A549 (cell line): ENCODE measurements at regions not wholly inside any gene's neighbourhood (a gene's known extent, or its start where the extent isn't known, plus 50 kb on each side); places are given as distances from the start of the nearest gene placed in this dataset.

Source experiments
- ATAC-seq, 2 experiments: fragments of 200-7000 bp in 1 of 2; fragments of >200 bp in 1 of 2; cut with Nextera tagmentation in 1 of 2; cut with Tn5 transposase in 1 of 2; 3 replicates each; pipeline versions ENCODE4 v1.8.0 to v1.9.1; 2018 to 2020; ENCODE audit warnings: mild to moderate bottlenecking in 1 of 2, moderate library complexity in 1 of 2
- CTCF ChIA-PET: fragments of 300-600 bp; sonication (Branson Sonifier 250); formaldehyde crosslinking; extraction: SDS; loops from one replicate; lab custom pipeline; 2021; ENCODE audit warnings: antibody characterized with exemption, inconsistent platforms; lab: Yijun Ruan, JAX
- POLR2A ChIA-PET: fragments of 350-600 bp; formaldehyde crosslinking; extraction: SDS; loops from one replicate; lab custom pipeline; 2021; ENCODE audit warnings: antibody characterized with exemption, inconsistent platforms; lab: Yijun Ruan, JAX
- DNase-seq, 2 experiments: peaks; one replicate each; pipeline versions ENCODE4 v3.0.0 to v3.0.0-alpha.2; 2011 to 2016; ENCODE audit warnings: low read depth in 1 of 2, low spot score in 1 of 2
- FAIRE-seq: peaks from 2 replicates; lab custom pipeline; 2011; peaks lifted over from hg19 to GRCh38; lab: Jason Lieb, UNC
- H3K27ac ChIP-seq, 2 experiments: fragments of >200 bp; sonication (Bioruptor Twin); formaldehyde crosslinking; 3 replicates each; pipeline ENCODE4 v1.5.1; 2016 to 2017
- H3K4me1 ChIP-seq: fragments of >200 bp; sonication (Bioruptor Twin); formaldehyde crosslinking; 3 replicates; pipeline ENCODE4 v1.6.1; 2016
- H3K4me2 ChIP-seq: fragments of >200 bp; sonication (Bioruptor Twin); formaldehyde crosslinking; 3 replicates; pipeline ENCODE4 v1.6.1; 2016
- H3K4me3 ChIP-seq: fragments of >200 bp; sonication (Bioruptor Twin); formaldehyde crosslinking; 3 replicates; pipeline ENCODE4 v1.5.1; 2016
- H3K9me3 ChIP-seq: fragments of >200 bp; sonication (Bioruptor Twin); formaldehyde crosslinking; 3 replicates; pipeline ENCODE4 v1.6.1; 2016
- CEBPB ChIP-seq, 2 experiments: fragments of >200 bp in 1 of 2; sonication (Bioruptor Twin) in 1 of 2; formaldehyde crosslinking in 1 of 2; IDR thresholded peaks; 2 replicates each; pipeline ENCODE4 v1.6.1; 2012 to 2016
- CHD2 ChIP-seq: fragments of 150-350 bp; IDR thresholded peaks from 2 replicates; pipeline ENCODE4 v1.6.1; 2014; ENCODE audit warnings: low read length; ENCODE audit not compliant: partially characterized antibody
- CHD4 ChIP-seq: fragments of 200-600 bp; sonication (generic); IDR thresholded peaks from 2 replicates; pipeline ENCODE4 v1.6.1; 2016; ENCODE audit warnings: antibody characterized with exemption, mild to moderate bottlenecking, borderline replicate concordance
- CTCF ChIP-seq: fragments of >200 bp; sonication (Bioruptor Twin); formaldehyde crosslinking; IDR thresholded peaks from 3 replicates; pipeline ENCODE4 v1.5.1; 2016
- EHF ChIP-seq: fragments of 250-450 bp; sonication (Bioruptor Pico); IDR thresholded peaks from 2 replicates; pipeline ENCODE4 v1.5.0; 2020; ENCODE audit warnings: mild to moderate bottlenecking
- EP300 ChIP-seq, 2 experiments: fragments of >200 bp; sonication (Bioruptor Twin); formaldehyde crosslinking; IDR thresholded peaks; 2 replicates in 1 of 2; 3 replicates in 1 of 2; pipeline ENCODE4 v1.6.1; 2016 to 2017
- ESRRA ChIP-seq: fragments of 150-350 bp; IDR thresholded peaks from 2 replicates; pipeline ENCODE4 v1.6.1; 2014; ENCODE audit warnings: mild to moderate bottlenecking, low read length, borderline replicate concordance
- FOSB ChIP-seq: fragments of 250-450 bp; sonication (Bioruptor Pico); IDR thresholded peaks from 2 replicates; pipeline ENCODE4 v1.5.0; 2020; ENCODE audit warnings: mild to moderate bottlenecking, moderate library complexity
- FOXS1 ChIP-seq: fragments of 250-450 bp; sonication (Bioruptor Pico); IDR thresholded peaks from 2 replicates; pipeline ENCODE4 v1.5.0; 2020; ENCODE audit warnings: mild to moderate bottlenecking, moderate library complexity
- HMGXB4 ChIP-seq: fragments of 250-450 bp; sonication (Bioruptor Pico); IDR thresholded peaks from 2 replicates; pipeline ENCODE4 v1.5.0; 2021; ENCODE audit warnings: mild to moderate bottlenecking, moderate library complexity, borderline replicate concordance
- JUN ChIP-seq, 2 experiments: fragments of >200 bp; sonication (Bioruptor Twin); formaldehyde crosslinking; IDR thresholded peaks; 2 replicates in 1 of 2; 3 replicates in 1 of 2; pipeline ENCODE4 v1.6.1; 2016 to 2017
- MAFK ChIP-seq: fragments of 450-650 bp; IDR thresholded peaks from 2 replicates; pipeline ENCODE4 v1.6.1; 2014; ENCODE audit not compliant: partially characterized antibody
- NPAS2 ChIP-seq: fragments of 250-450 bp; sonication (Bioruptor Pico); IDR thresholded peaks from 2 replicates; pipeline ENCODE4 v1.8.0; 2022; ENCODE audit warnings: mild to moderate bottlenecking, moderate library complexity, borderline replicate concordance
- NR3C1 ChIP-seq: fragments of >200 bp; sonication (Bioruptor Twin); formaldehyde crosslinking; IDR thresholded peaks from 3 replicates; pipeline ENCODE4 v1.6.1; 2017
- PHF8 ChIP-seq: fragments of 200-600 bp; sonication (generic); IDR thresholded peaks from 2 replicates; pipeline ENCODE4 v1.6.1; 2016; ENCODE audit warnings: low read depth, mild to moderate bottlenecking, antibody characterized with exemption, moderate library complexity, borderline replicate concordance
- POLR2A ChIP-seq: IDR thresholded peaks from 2 replicates; pipeline ENCODE4 v1.6.1; 2012; ENCODE audit warnings: mild to moderate bottlenecking, low read length
- WGBS: methylation state at CpG from one replicate; pipeline ENCODE4 v1.1.6; 2017; ENCODE audit errors: missing lambda C conversion rate; 5-methylcytosine and 5-hydroxymethylcytosine counted together
- TF ChIP-seq, protein P1 (sequence below): IDR thresholded peaks from 2 replicates; pipeline ENCODE4 v1.6.1; 2012
- TF ChIP-seq, protein P2 (sequence below): fragments of >200 bp; sonication (Bioruptor Twin); formaldehyde crosslinking; IDR thresholded peaks from 2 replicates; pipeline ENCODE4 v1.6.1; 2016
- TF ChIP-seq, protein P3 (sequence below): IDR thresholded peaks from 2 replicates; pipeline ENCODE4 v1.6.1; 2012; ENCODE audit warnings: low read depth, borderline replicate concordance

- Histone ChIP-seq H3K4me2 (peak overlapping the region; percentile 52), H3K27ac (peak overlapping the region in 1 of 2 experiments; percentile 52; a peak in 3 of 6 replicates), H3K4me1 (peaks cover 29% of the 10 kb centered on the region), H3K4me3 (no peak overlapping the region), H3K9me3 (0 out of 3 replicates have a peak, but pooled peaks cover under 1% of the 10 kb centered on the region)
- ATAC-seq = 0 out of 6 replicates have a peak, but pooled peaks of 1 of the 2 experiments have one; percentile 47
- WGBS = 85% methylated on average over 19 of the region's 19 CpGs
- DNase-seq = no peak
- peak; percentile 96 for FAIRE-seq
- ChIA-PET POLR2A (no interaction called here), CTCF (interaction anchor here (0.9 to 1.4 kb wide), 3 partner anchors 16 to 54 kb away, joined by 3 read pairs; no protein-coding TSS in a partner anchor)
- no peak for TF ChIP-seq CEBPB (IDR thresholded peaks at IDR 0.05)
- TF ChIP-seq FOXS1 (CRISPR knock-in tag) = no peak
- no peak for TF ChIP-seq MAFK
- no peak for TF ChIP-seq HMGXB4 (CRISPR knock-in tag)
- no peak for TF ChIP-seq POLR2A
- no peak for TF ChIP-seq NPAS2 (CRISPR knock-in tag)
These were observed 323.6 kb downstream of the BCOR start for GRCh38 chrX:39773923-39774773.

DNA sequence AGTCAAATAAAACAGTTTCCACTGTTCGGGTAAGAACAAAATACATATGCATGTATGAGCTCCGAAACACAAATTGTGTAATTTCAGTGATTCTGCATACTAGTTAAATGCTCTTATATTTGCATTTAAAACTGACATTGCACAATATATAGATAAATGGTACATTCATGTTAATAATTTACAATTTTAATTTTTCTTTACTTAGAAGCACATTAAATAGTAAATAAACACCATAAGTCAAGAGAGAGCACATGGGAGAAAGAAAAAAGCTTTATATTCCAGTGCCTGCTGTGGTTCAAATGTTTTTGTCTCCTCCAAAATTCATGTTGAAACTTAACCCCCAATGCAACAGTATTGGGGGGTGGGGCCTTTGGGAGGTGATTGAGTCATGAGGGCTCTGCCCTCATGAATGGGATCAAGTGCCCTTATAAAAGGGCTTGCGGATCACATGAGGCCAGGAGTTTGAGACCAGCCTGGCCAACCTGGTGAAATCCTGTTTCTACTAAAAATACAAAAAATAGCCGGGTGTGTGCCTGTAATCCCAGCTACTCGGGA is 322.9 kb downstream of the BCOR start:
- Histone ChIP-seq H3K4me2 (peak overlapping the region; percentile 52), H3K9me3 (peaks cover 7% of the 10 kb centered on the region; the same call in 2 of the 3 replicates), H3K4me3 (no peak overlapping the region), H3K4me1 (peaks cover 29% of the 10 kb centered on the region), H3K27ac (peak overlapping the region; percentile 33 to 73; a peak in 5 of 6 replicates)
- WGBS = 65% methylated on average over 5 of the region's 5 CpGs
- no peak for ATAC-seq
- DNase-seq = no peak
- ChIA-PET POLR2A (no interaction called here), CTCF (interaction anchor here (0.9 to 1.4 kb wide), 3 partner anchors 17 to 53 kb away, joined by 3 read pairs; no protein-coding TSS in a partner anchor)
- no peak for FAIRE-seq
- TF ChIP-seq CHD4 (no peak), PHF8 (no peak), EHF (no peak), CTCF (no peak), NR3C1 (no peak), FOXS1 (CRISPR knock-in tag) (no peak), CHD2 (no peak), EP300 (IDR thresholded peaks at IDR 0.05) (no peak), JUN (IDR thresholded peaks at IDR 0.05) (no peak), FOSB (CRISPR knock-in tag) (no peak), ESRRA (no peak)
- TF ChIP-seq, protein P1, sequence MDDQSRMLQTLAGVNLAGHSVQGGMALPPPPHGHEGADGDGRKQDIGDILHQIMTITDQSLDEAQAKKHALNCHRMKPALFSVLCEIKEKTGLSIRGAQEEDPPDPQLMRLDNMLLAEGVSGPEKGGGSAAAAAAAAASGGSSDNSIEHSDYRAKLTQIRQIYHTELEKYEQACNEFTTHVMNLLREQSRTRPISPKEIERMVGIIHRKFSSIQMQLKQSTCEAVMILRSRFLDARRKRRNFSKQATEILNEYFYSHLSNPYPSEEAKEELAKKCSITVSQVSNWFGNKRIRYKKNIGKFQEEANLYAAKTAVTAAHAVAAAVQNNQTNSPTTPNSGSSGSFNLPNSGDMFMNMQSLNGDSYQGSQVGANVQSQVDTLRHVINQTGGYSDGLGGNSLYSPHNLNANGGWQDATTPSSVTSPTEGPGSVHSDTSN = no peak
- TF ChIP-seq, protein P2, sequence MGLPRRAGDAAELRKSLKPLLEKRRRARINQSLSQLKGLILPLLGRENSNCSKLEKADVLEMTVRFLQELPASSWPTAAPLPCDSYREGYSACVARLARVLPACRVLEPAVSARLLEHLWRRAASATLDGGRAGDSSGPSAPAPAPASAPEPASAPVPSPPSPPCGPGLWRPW = no peak
- TF ChIP-seq, protein P3, sequence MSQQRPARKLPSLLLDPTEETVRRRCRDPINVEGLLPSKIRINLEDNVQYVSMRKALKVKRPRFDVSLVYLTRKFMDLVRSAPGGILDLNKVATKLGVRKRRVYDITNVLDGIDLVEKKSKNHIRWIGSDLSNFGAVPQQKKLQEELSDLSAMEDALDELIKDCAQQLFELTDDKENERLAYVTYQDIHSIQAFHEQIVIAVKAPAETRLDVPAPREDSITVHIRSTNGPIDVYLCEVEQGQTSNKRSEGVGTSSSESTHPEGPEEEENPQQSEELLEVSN = no peak
